Fibroblast of lung (primary cell): ENCODE measurements at regions not wholly inside any gene's neighbourhood (a gene's known extent, or its start where the extent isn't known, plus 50 kb on each side); places are given as distances from the start of the nearest gene placed in this dataset.

Experiments
- CTCF ChIP-seq, 2 donors: IDR thresholded peaks in 1 of 2; conservative IDR thresholded peaks in 1 of 2; 1 replicate in 1 of 2; 2 replicates in 1 of 2; pipeline ENCODE4 v1.5.1; 2011 to 2012; ENCODE audit warnings: low read length in 2 of 2, control low read depth in 1 of 2, inconsistent platforms in 1 of 2, low read depth in 1 of 2, mild to moderate bottlenecking in 1 of 2
- EZH2 ChIP-seq: IDR thresholded peaks from 2 replicates; pipeline ENCODE4 v1.5.1; 2012; ENCODE audit warnings: low read length, control low read depth, mild to moderate bottlenecking; ENCODE audit errors: missing control alignments

GRCh38 chr12:67151886-67152285 lies 117.3 kb upstream of the CAND1 start:
- TF ChIP-seq CTCF (conservative IDR thresholded peaks at IDR 0.05 in 1 of 2, IDR thresholded peaks at IDR 0.05 in 1 of 2; ENCODE audit: low read depth in 1 of 2, low read length in 2 of 2) = no peak
- TF ChIP-seq EZH2 = no peak
